A549 (cell line): ENCODE measurements at regions not wholly inside any gene's neighbourhood (a gene's known extent, or its start where the extent isn't known, plus 50 kb on each side); places are given as distances from the start of the nearest gene placed in this dataset.
A peak's percentile ranks its signal among the peaks of the same experiment; 100 is the strongest.

Experiments
- ATAC-seq, 2 experiments: fragments of 200-7000 bp in 1 of 2; fragments of >200 bp in 1 of 2; cut with Nextera tagmentation in 1 of 2; cut with Tn5 transposase in 1 of 2; 3 replicates each; pipeline versions ENCODE4 v1.8.0 to v1.9.1; 2018 to 2020; ENCODE audit warnings: mild to moderate bottlenecking in 1 of 2, moderate library complexity in 1 of 2
- CTCF ChIA-PET: fragments of 300-600 bp; sonication (Branson Sonifier 250); formaldehyde crosslinking; extraction: SDS; loops from one replicate; lab custom pipeline; 2021; ENCODE audit warnings: antibody characterized with exemption, inconsistent platforms; lab: Yijun Ruan, JAX
- POLR2A ChIA-PET: fragments of 350-600 bp; formaldehyde crosslinking; extraction: SDS; loops from one replicate; lab custom pipeline; 2021; ENCODE audit warnings: antibody characterized with exemption, inconsistent platforms; lab: Yijun Ruan, JAX
- DNase-seq, 2 experiments: peaks; one replicate each; pipeline versions ENCODE4 v3.0.0 to v3.0.0-alpha.2; 2011 to 2016; ENCODE audit warnings: low read depth in 1 of 2, low spot score in 1 of 2
- FAIRE-seq: peaks from 2 replicates; lab custom pipeline; 2011; peaks lifted over from hg19 to GRCh38; lab: Jason Lieb, UNC
- H3K27ac ChIP-seq, 2 experiments: fragments of >200 bp; sonication (Bioruptor Twin); formaldehyde crosslinking; 3 replicates each; pipeline ENCODE4 v1.5.1; 2016 to 2017
- H3K4me1 ChIP-seq: fragments of >200 bp; sonication (Bioruptor Twin); formaldehyde crosslinking; 3 replicates; pipeline ENCODE4 v1.6.1; 2016
- H3K4me2 ChIP-seq: fragments of >200 bp; sonication (Bioruptor Twin); formaldehyde crosslinking; 3 replicates; pipeline ENCODE4 v1.6.1; 2016
- H3K4me3 ChIP-seq: fragments of >200 bp; sonication (Bioruptor Twin); formaldehyde crosslinking; 3 replicates; pipeline ENCODE4 v1.5.1; 2016
- H3K9me3 ChIP-seq: fragments of >200 bp; sonication (Bioruptor Twin); formaldehyde crosslinking; 3 replicates; pipeline ENCODE4 v1.6.1; 2016
- ATOH8 ChIP-seq: fragments of 250-450 bp; sonication (Bioruptor Pico); IDR thresholded peaks from 2 replicates; pipeline ENCODE4 v1.5.0; 2020; ENCODE audit warnings: low read depth, mild to moderate bottlenecking, moderate library complexity
- BCL3 ChIP-seq: fragments of >200 bp; sonication (Bioruptor Twin); formaldehyde crosslinking; IDR thresholded peaks from 3 replicates; pipeline ENCODE4 v1.6.1; 2016
- BHLHE40 ChIP-seq: IDR thresholded peaks from 2 replicates; pipeline ENCODE4 v1.6.1; 2012; ENCODE audit warnings: low read depth, low read length, inconsistent platforms
- CEBPB ChIP-seq, 2 experiments: fragments of >200 bp in 1 of 2; sonication (Bioruptor Twin) in 1 of 2; formaldehyde crosslinking in 1 of 2; IDR thresholded peaks; 2 replicates each; pipeline ENCODE4 v1.6.1; 2012 to 2016
- CTCF ChIP-seq: fragments of >200 bp; sonication (Bioruptor Twin); formaldehyde crosslinking; IDR thresholded peaks from 3 replicates; pipeline ENCODE4 v1.5.1; 2016
- FOSB ChIP-seq: fragments of 250-450 bp; sonication (Bioruptor Pico); IDR thresholded peaks from 2 replicates; pipeline ENCODE4 v1.5.0; 2020; ENCODE audit warnings: mild to moderate bottlenecking, moderate library complexity
- FOSL2 ChIP-seq, 2 experiments: fragments of 450-650 bp in 1 of 2; fragments of >200 bp in 1 of 2; sonication (Bioruptor Twin) in 1 of 2; formaldehyde crosslinking; IDR thresholded peaks; 2 replicates each; pipeline versions ENCODE4 v1.5.0 to v1.6.1; 2016 to 2020; ENCODE audit warnings: mild to moderate bottlenecking in 1 of 2, moderate library complexity in 1 of 2
- HES2 ChIP-seq: fragments of >200 bp; sonication (Bioruptor Twin); formaldehyde crosslinking; IDR thresholded peaks from 2 replicates; pipeline ENCODE4 v1.6.1; 2016
- HEYL ChIP-seq: fragments of 250-450 bp; sonication (Bioruptor Pico); IDR thresholded peaks from 2 replicates; pipeline ENCODE4 v1.8.0; 2021; ENCODE audit warnings: mild to moderate bottlenecking, moderate library complexity
- HMGXB4 ChIP-seq: fragments of 250-450 bp; sonication (Bioruptor Pico); IDR thresholded peaks from 2 replicates; pipeline ENCODE4 v1.5.0; 2021; ENCODE audit warnings: mild to moderate bottlenecking, moderate library complexity, borderline replicate concordance
- HOXB13 ChIP-seq: fragments of 250-450 bp; sonication (Bioruptor Pico); IDR thresholded peaks from 2 replicates; pipeline ENCODE4 v1.5.0; 2020; ENCODE audit warnings: low read depth, mild to moderate bottlenecking, moderate library complexity
- HOXB5 ChIP-seq: fragments of 250-450 bp; sonication (Bioruptor Pico); IDR thresholded peaks from 2 replicates; pipeline ENCODE4 v1.5.0; 2020; ENCODE audit warnings: mild to moderate bottlenecking, moderate library complexity
- KDM5A ChIP-seq: fragments of 200-600 bp; sonication (generic); IDR thresholded peaks from 2 replicates; pipeline ENCODE4 v1.6.1; 2016; ENCODE audit warnings: antibody characterized with exemption, mild to moderate bottlenecking
- MAZ ChIP-seq: fragments of 150-350 bp; IDR thresholded peaks from 2 replicates; pipeline ENCODE4 v1.6.1; 2014; ENCODE audit warnings: antibody characterized with exemption, low read depth, low read length, borderline replicate concordance
- MYC ChIP-seq: IDR thresholded peaks from 2 replicates; pipeline ENCODE4 v1.6.1; 2012; ENCODE audit warnings: mild to moderate bottlenecking, inconsistent platforms, low read length, improper control_type of control experiment, borderline replicate concordance
- RAD21 ChIP-seq, 2 experiments: fragments of >200 bp in 1 of 2; sonication (Bioruptor Twin) in 1 of 2; formaldehyde crosslinking in 1 of 2; IDR thresholded peaks in 1 of 2; conservative IDR thresholded peaks in 1 of 2; 2 replicates in 1 of 2; 3 replicates in 1 of 2; pipeline ENCODE4 v1.6.1; 2012 to 2018; ENCODE audit warnings: inconsistent platforms in 1 of 2
- RCOR1 ChIP-seq: fragments of 150-350 bp; IDR thresholded peaks from 2 replicates; pipeline ENCODE4 v1.6.1; 2014; ENCODE audit warnings: antibody characterized with exemption, low read length, low read depth
- SREBF2 ChIP-seq: fragments of 450-650 bp; IDR thresholded peaks from 2 replicates; pipeline ENCODE4 v1.6.1; 2014; ENCODE audit warnings: mild to moderate bottlenecking, moderate library complexity
- USF2 ChIP-seq: fragments of 450-650 bp; IDR thresholded peaks from 2 replicates; pipeline ENCODE4 v1.6.1; 2014; ENCODE audit warnings: antibody characterized with exemption
- ZC3H11A ChIP-seq: fragments of 450-650 bp; IDR thresholded peaks from 2 replicates; pipeline ENCODE4 v1.6.1; 2014; ENCODE audit warnings: antibody characterized with exemption, mild to moderate bottlenecking
- ZFP36 ChIP-seq: fragments of 450-650 bp; IDR thresholded peaks from 2 replicates; pipeline ENCODE4 v1.6.1; 2014; ENCODE audit warnings: borderline replicate concordance; ENCODE audit not compliant: partially characterized antibody
- WGBS: methylation state at CpG from one replicate; pipeline ENCODE4 v1.1.6; 2017; ENCODE audit errors: missing lambda C conversion rate; 5-methylcytosine and 5-hydroxymethylcytosine counted together

GRCh38 chr21:15119486-15119885 lies 54.7 kb upstream of the NRIP1 start:
- FAIRE-seq: no peak
- Histone ChIP-seq H3K4me1 (peaks cover 23% of the 10 kb centered on the region), H3K4me3 (no peak overlapping the region), H3K27ac (no peak overlapping the region)
- no peak for DNase-seq
- 85% methylated on average over 3 of the region's 3 CpGs for WGBS
- ATAC-seq: no peak
- CTCF ChIA-PET: no interaction called here
- TF ChIP-seq HOXB5 (CRISPR knock-in tag) (no peak), SREBF2 (no peak), HEYL (CRISPR knock-in tag) (no peak), BCL3 (no peak), FOSB (CRISPR knock-in tag) (no peak), RCOR1 (no peak), ATOH8 (CRISPR knock-in tag) (no peak), HOXB13 (CRISPR knock-in tag) (no peak), MAZ (no peak), CTCF (no peak)
- TF ChIP-seq, all 56 proteins: peak for 0
- H3K9me3 ChIP-seq: no peaks in the 10 kb centered on the region
- POLR2A ChIA-PET: no interaction called here
- no peak overlapping the region for H3K4me2 ChIP-seq

- H3K27ac ChIP-seq: peak overlapping the region; percentile 75 to 85
- DNase-seq: no peak
- peak overlapping the region; percentile 88 for H3K4me2 ChIP-seq
- TF ChIP-seq USF2 (no peak), BHLHE40 (no peak), ZC3H11A (no peak), ZFP36 (no peak), HMGXB4 (CRISPR knock-in tag) (no peak), CEBPB (IDR thresholded peaks at IDR 0.05) (no peak), HES2 (no peak), MYC (no peak), RAD21 (conservative IDR thresholded peaks at IDR 0.05 in 1 of 2, IDR thresholded peaks at IDR 0.05 in 1 of 2) (no peak), KDM5A (no peak), FOSL2 (IDR thresholded peaks at IDR 0.05) (no peak), FOSL2 (CRISPR knock-in tag; IDR thresholded peaks at IDR 0.05) (no peak)
- no peak for FAIRE-seq
- peaks cover 23% of the 10 kb centered on the region for H3K4me1 ChIP-seq
- CTCF ChIA-PET: interaction anchor here (1.1 kb wide), 1 partner anchor 12 kb away, joined by 3 read pairs; no protein-coding TSS in a partner anchor
- 79% methylated on average over 5 of the region's 5 CpGs for WGBS
- no peaks in the 10 kb centered on the region for H3K9me3 ChIP-seq
- POLR2A ChIA-PET: interaction anchor here (2.2 kb wide), 1 partner anchor 56 kb away, joined by 12 read pairs; the partner anchor contains the start of gene NRIP1
- peak in 1 of 2 experiments; percentile 34; a peak in 1 of 6 replicates for ATAC-seq
- no peak overlapping the region for H3K4me3 ChIP-seq
Measured at GRCh38 chr21:15121097-15121654, 56.4 kb upstream of the NRIP1 start.
